HG03039 (cell line): ENCODE measurements at regions not wholly inside any gene's neighbourhood (a gene's known extent, or its start where the extent isn't known, plus 50 kb on each side); places are given as distances from the start of the nearest gene placed in this dataset.
"Not testable (repeated sequence)": the region's sequence is repeated elsewhere in the genome, so short reads cannot be mapped to it uniquely, and the experiment has no call there.

ENCODE experiments used
- ATAC-seq: cut with Tn5 transposase; IDR thresholded peaks from one replicate; pipeline ENCODE4 v1.9.1; 2021; ENCODE audit warnings: mild to moderate bottlenecking, moderate library complexity; ENCODE audit not compliant: unreplicated experiment

DNA sequence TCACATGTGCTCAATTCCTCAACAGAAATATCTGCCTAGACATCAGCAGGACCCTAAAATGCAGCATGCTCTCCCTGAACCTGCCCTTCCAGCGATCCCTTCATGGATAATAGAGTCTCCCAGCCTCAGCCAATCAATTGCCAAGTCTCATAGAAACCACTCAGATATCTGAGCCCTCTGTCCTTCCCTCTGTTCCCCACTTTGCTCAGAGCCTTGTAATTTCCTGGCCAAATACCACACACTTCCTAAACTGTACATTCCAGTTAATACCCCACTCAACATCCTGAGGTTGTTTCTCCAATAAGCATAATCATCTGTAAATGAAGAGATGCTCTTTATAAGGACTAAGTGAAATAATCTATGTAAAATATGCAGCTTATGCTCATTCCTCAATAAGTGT, 59.3 kb upstream of the PTGFRN start:
- ATAC-seq: no peak

DNA sequence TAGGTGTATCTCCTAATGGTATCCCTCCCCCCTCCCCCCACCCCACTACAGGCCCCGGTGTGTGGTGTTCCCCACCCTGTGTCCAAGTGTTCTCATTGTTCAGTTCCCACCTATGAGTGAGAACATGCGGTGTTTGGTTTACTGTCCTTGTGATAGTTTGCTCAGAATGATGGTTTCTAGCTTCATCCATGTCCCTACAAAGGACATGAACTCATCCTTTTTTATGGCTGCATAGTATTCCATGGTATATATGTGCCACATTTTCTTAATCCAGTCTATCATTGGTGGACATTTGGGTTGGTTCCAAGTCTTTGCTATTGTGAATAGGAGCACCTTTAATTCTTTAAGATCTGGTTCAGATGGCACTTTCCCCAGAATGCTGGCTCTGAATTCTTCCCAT, 58.5 kb upstream of the PTGFRN start:
- not testable (repeated sequence) for ATAC-seq

DNA sequence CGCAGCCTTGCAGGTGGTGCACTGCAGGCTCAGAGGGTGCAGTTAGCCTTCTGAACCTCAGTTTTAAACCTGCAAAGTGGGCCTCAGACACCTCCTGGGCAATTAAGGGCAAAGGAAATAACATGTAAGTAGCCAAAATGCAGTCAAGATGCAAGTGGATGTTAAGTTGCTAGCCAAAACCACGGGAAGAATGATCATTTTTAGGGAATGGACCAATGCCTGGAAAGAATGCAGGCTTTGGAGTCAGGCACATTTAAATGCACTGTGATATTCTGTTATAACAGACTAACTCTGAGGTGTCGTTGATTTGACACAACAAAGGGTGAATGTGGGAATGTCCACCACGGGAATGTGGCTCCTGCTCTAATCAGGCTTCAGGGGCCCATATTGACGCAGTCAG, 57.9 kb upstream of the PTGFRN start:
- no peak for ATAC-seq

DNA sequence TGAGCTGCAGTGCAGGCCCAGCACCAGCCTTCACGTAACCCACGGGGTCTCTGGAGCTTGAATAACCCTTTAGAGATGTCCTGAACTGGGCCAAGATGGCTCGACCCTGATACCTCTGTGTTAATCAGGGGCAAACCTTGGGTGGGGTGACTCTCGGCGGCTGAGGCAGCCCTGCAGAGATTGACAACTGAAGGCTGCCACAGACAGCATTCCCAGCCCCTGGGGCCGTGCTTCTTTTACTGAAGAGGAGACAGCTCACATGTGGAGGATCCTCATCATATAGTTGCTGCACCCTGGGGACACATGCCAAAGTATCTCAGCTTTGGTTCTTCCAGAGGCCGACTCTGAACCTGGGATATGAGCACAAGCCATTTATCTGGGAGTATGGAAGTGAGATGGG, 57.3 kb upstream of the PTGFRN start:
- ATAC-seq: no peak

DNA sequence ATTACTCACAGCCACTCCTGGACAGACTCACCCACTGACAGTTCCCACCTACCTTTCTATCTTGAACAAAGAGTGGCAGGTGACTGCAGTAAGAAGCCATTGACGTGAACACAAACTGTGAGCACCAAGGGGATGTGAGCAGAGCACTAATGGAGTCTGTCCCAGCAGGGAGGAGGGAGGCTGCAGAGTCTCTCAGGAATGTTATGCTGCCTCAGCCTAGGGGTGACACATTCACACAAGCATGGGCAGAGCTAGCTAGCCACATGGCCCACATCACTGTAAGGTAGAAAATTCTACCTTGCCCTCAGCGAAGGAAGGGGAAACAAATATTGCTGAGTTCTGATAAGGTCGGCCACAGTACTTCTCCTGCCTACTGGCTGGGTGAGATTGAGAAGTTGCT, 56.8 kb upstream of the PTGFRN start:
- ATAC-seq: no peak

DNA sequence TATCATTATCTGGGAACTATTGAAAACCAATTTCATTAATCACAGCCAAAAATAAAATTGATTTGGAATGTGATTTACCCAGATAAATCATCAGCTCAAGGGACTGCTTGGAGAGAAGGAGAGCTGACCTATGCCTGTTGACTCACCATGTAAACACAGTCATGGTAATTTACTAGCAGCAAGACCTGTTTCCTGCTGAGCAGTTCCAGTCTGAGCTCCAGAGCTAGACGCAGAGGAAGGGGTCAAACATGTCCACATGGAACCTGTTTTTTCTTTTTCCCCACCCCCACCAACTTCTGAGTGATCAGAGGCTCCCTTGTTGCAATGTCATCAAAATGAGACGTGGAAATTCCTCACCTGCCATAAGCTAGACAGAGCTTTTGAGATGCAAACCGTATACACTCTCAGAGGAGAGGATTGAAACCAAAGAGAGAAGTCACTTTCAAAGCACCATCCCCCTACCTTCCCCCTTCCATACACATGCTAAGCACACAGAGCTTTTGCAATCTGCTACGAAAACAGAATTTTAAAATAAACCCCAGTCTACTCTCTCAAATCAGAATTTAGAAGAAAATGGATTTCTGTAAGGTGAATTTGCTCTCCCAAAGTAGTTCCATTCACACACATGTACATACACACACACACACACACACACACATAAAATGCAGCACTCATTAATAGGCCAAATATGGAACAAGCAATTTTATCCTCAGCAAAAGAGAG, 55.9 kb upstream of the PTGFRN start:
- ATAC-seq: no peak

DNA sequence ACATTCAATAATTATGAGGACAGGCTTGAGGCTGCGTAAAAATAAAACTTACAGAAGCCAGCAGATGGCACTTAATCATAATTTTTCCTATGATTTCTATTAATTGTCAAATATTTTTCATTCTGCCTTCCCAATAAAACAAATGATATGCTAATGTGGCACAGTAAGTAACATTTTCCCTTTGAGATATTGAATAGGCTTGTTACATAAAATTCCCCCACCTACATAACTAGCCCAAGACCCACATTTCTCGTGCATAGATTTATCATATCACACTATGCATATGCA, 55.4 kb upstream of the PTGFRN start:
- ATAC-seq: no peak

DNA sequence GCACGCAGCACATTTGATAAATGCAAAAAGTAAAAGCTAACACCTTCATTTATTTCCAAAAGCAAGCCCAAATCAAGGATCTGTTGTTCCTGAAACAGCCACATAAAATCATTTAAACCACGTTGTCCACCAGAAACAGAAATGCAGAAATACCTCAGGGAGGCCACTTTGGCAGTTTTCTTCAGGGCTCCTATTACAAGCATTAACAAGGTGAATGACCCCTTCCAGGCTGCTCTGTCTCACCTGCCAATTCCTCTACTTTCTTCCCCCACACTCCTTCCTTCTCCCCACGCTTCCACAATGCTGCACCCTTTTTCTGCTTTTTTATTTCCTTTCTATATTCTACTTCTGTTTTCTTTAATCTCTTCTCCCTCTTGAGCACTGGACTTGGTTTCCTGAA, 55.0 kb upstream of the PTGFRN start:
- no peak for ATAC-seq

DNA sequence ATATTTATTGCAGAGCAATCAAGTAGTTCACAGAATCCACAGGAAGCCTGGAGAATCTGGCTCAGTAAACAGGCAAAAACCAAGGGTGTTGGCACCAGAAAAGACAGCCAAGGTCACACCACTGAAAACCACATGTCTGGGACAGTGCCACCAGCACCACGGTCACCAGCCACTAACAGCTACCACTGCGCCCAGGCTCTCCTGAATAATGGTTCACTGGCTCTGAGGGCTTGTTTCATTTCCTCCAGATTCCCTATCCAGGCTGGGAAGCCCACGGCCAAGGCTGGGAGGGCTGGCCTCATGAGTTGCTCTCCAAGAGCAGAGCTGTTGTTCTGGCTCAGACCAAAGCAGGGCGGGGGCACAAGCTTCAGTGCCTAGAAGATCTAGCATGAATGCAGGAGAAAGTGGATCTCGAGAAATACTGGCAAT, 54.5 kb upstream of the PTGFRN start:
- no peak for ATAC-seq

DNA sequence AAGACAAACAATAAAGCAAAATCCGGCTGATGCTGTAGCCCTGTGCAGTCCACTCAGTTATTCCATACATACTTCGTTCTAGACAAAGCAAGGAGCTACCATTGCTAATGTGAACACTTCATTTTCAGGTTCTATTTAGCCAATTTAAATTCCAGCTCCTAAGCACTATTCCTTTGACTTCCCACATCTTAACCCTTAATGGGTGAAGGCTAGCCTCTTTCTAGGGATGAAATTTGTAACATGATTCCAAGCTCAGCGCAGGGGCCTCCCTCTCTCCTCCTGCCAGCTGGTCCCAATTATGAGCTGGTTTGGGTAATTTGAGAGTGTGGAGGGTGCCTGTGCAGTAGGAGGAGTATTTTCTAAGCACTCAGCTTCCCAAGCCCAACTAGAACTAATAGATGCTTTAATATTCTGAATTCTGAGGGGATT, 53.9 kb upstream of the PTGFRN start:
- no peak for ATAC-seq

DNA sequence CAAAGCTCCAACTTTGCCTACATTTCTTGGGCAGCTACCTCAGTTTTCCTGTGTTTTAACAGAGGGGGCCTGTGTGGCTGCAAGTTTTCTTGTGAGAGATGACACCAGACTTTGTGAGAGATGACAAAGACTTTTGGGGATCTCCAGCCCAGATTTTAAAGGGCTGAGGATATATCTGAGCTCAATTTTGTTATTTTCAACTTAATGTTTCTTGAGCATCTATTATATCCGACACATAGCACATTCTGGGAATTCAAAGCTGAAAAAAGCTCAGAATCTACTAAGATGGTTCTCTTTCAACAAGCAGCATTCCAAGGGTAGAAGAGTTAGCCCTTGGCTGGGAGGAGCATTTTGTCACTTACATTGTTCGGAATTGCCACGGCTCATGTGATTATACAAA, 53.4 kb upstream of the PTGFRN start:
- no peak for ATAC-seq

DNA sequence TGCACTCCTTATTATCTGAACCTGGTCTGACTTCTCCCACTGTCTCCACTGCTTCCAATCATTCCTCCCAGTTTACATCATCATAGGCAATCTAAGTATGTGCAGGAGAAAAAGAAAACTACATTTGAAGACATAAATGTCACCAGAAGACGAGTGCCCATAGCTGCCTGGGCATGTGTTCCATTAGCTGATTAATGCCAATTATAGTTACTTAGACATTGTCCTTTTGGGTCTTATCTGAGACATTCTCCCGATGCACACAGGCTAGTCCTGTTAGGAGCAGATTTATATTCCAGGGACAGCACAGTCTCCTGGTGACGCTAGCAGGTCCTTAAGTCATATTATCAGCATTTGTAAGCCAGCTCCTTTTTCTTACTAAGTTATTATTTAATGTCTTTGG, 52.6 kb upstream of the PTGFRN start:
- ATAC-seq: no peak
